Activated T-cell treated with anti-CD3 and anti-CD28 coated beads, Interleukin-2, amount 50 U/mL, for 1 hour (primary cell): ENCODE measurements at regions not wholly inside any gene's neighbourhood (a gene's known extent, or its start where the extent isn't known, plus 50 kb on each side); places are given as distances from the start of the nearest gene placed in this dataset.
"Not testable (repeated sequence)": the region's sequence is repeated elsewhere in the genome, so short reads cannot be mapped to it uniquely, and the experiment has no call there.

ENCODE experiments used
- DNase-seq: peaks from one replicate; pipeline ENCODE4 v3.0.0-alpha.2; 2020

GRCh38 chr1:59188413-59189213 lies 108.3 kb upstream of the FGGY start:
- DNase-seq: no peak

DNA sequence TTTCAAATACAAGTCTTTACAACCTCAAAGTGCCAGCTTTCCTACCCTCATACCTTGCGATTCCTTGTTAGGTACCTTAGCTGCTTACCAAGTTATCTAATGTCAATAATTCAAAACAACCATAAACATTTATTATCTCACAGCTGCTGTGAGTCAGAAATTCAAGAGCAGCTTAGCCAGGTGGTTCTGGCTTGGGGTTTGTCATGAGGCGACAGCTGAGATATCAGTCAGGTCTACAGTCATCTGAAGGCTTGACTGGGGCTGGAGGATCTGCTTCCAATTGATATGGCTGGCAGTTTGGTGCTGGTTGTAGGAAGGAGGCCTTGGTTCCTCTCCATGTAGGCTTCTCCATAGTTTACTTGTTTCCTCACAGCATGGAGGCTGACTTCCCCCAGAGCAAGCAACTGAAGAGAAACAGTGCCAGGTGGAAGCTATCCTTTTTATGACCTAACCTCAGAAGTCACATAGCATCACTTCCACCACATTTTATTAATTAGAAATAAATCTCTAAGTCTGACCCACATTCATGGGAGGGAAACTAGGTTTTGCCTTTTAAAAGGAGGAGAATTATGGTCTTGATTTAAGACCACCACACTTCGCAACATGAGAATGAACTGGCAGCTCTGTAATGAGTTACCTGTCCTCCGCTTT lies 103.3 kb upstream of the FGGY start:
- no peak for DNase-seq

GRCh38 chr1:59194621-59195020 lies 102.3 kb upstream of the FGGY start:
- DNase-seq: no peak

- DNase-seq: no peak
Observed at GRCh38 chr1:59195151-59195550, 101.7 kb upstream of the FGGY start.

DNA sequence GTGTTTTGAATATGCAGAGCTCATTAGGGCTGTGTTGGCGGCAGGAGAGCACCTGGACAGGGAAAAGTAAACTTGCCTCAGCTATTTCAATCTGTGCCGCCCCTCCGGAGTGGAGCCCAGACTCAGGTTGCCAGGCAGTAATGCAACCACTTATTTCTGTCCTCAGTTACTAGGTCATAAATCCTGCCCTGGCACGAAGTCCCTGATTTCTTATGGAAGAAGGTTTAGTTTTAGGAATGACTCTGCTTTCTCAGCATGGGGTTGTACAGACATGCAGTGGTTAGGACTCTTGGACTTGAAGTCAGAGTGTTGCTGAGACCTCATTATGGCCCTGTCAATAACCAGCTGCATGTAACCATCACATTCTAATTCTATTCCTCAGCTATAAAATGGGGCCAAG lies 98.3 kb upstream of the FGGY start:
- no peak for DNase-seq

- DNase-seq: no peak
Observed at GRCh38 chr1:59199147-59199546, 97.7 kb upstream of the FGGY start.

DNA sequence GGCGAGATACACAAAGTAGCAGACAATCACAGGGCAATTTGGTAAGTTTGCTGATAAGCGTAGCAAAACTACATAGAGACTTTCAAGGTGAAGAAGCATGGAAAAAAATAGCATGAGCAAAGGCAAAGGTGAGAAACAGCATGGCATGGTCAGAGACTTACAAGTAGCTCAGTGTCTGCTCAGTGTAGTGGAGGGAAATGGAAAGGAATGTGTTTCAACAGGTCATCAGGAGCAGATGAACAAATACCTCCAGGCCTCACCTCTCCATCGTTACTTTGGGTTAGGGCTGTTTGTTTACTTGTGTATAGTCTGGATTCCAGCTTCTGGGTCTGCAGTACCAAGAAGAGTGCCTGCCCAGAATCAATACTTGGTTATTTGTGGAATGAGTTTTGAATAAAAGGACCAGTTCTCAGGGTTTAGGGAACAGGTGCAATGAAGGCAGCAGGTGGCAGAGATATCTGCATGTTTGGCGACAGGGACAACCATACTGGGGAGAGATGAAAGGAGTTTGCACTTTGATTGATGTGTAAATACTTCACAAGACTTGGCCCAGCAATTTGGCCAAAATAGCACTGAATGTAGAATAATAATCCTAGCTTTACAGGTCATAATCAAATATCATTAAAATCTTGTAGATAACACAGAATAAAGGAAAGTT lies 97.0 kb upstream of the FGGY start:
- no peak for DNase-seq

GRCh38 chr1:59201341-59201740 lies 95.6 kb upstream of the FGGY start:
- DNase-seq: no peak

GRCh38 chr1:59202455-59202854 lies 94.4 kb upstream of the FGGY start:
- no peak for DNase-seq

- no peak for DNase-seq
Observed at GRCh38 chr1:59204001-59204400, 92.9 kb upstream of the FGGY start.

DNA sequence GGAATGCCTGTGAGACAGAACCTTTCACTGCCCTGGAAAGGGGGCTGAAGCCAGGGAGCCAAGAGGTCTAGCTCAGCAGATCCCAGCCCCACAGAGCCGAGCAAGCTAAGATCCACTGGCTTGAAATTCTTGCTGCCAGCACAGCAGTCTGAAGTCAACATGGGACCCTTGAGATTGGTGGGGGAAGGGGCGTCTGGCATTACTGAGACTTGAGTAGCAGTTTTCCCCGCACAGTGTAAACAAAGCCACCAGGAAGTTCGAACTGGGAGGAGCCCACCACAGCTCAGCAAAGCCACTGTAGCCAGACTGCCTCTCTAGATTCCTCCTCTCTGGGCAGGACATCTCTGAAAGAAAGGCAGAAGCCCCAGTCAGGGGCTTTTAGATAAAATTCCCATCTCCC lies 90.3 kb upstream of the FGGY start:
- not testable (repeated sequence) for DNase-seq

- not testable (repeated sequence) for DNase-seq
Observed at GRCh38 chr1:59210430-59210829, 86.5 kb upstream of the FGGY start.

DNA sequence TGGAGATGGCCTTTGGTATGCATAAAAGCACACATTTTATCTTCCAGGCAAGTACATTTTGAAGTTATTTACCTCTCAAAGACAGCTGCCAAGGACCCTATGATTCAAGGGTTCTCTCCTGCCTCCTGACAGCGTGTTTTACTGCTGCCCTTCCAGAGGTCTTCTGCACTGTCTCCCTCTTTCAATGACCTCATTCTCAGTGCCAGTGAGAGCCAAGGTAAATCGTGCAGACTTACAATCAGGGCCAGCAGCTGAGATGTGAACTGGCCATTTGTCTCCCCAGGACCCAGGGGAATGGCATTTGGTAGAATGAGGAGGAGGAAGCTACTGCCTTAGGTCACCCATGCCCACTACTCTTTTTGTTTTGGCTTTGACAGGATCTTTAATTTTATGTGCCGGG lies 84.2 kb upstream of the FGGY start:
- DNase-seq: no peak

DNA sequence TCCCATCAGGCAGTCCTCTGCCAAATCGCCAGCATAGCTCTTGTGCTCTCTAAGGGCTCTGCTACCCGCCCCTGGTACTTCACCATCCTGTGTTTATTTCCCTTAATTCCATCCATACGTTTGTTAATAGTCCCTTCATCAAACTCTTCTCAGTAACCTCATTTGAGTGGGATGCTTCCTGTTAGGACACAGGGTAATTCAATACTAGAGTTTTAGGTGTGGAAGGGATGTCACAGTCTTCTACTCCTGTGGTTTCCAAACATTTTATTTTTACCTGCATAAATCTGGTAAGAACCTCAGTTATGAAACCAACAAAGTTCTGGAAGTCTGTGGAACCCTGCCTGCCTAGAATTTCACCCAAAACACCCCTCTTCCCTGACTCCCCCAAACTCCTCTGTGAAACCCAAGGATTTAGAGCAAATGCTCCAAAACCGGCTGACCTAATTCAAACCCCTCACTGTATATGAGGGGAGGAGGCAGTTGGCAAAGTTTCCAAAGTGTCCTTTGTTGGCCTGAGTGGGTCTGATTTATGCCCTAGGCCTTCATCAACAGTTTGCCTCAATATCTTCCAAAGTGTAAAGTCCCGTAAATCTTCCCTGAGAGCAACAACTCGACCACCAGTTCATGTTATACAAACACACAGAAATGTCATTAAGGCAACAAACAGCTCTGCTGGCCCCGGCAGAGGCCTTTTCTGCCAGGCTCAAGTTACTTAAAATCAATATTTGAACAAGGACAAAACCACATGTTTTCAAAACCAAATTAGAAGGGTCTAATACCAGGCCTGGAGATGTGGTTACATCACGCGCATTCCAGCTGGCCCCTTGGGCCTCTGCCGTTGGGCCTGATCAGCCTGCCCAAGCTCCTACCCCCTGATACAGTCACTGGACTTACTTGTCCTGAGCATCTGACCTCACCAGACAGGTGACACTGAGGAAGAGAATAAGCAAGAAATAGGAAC lies 82.4 kb upstream of the FGGY start:
- DNase-seq: no peak

- no peak for DNase-seq
Observed at GRCh38 chr1:59215766-59216291, 81.1 kb upstream of the FGGY start.

DNA sequence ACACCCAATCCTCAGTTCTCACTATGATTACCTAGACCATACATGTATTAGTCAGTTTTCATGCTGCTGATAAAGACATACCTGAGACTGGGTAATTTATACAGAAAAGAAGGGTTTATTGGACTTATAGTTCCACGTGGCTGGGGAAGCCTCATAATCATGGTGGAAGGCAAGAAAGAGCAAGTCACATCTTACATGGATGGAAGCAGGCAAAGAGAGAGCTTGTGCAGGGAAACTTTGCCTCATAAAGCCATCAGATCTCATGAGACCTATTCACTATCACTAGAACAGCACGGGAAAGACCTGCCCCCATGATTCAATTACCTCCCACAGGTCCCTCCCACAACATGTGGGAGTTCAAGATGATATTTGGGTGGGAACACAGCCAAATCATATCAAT lies 79.5 kb upstream of the FGGY start:
- DNase-seq: not testable (repeated sequence)

DNA sequence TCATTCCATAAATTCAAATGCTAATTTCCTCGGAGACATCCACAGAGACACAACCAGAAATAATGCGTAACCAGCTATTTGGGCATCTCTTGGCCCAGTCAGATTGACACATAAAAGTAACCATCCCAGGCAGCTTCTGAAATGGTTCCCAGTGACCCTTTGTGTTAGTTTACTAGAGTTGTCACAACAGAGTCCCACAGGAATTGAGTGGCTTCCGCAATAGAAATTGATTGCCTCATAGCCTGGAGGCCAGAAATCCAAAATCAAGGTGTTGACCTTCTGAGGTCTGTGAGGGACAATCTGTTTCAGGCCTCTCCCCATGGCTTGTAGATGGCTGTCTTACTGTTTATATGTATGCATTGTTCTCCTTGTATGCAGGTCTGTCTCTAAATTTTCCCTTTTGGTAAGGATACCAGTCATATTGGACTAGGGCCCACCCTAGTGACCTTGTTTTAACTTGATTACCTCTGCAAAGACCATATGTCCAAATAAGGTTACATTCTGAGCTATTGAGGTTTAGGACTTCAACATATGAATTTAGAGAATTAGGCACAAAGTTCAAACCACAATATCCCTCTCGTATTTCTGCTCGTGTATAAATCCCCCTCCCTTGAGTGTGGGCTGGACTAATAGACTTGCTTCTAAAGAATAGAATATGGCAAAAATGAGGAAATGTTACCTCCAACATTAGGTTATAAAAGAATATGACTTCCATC lies 78.2 kb upstream of the FGGY start:
- no peak for DNase-seq

DNA sequence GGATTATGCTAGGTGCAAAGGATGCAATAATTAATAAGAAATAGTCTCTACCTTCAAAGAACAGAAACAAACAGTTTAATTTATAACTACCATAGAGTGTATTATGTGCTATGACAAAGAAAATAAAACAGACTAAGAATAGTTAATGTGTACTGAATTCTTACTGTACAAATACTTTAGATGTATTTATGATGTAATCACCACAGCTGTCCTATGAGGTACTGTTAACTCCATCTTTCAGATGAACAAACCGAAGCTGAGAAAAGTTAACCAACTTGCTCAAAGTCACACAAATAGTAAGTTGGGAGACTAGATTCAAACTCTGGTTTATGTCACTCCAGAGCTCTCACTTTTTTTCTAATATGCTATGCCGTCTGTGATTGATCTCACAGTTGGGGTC lies 77.0 kb upstream of the FGGY start:
- no peak for DNase-seq

DNA sequence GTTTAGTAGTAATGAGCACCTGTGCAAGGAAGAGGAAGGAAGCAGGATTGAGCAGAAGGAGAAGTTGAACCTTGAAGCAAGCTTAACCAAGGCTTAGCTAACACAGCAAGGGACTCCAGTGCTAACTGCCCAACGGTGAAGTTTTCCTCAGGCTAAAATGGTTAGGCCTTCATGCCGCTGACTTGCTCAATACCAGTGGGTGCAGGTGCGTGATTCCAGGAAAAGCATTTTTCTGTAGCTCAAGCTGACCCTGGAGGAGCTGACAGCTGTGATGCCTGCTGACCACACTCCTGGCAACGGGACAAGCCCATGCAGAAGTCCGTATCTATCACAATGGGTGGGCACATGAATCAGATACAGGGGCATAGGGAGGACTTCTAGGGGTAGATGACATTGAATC lies 76.5 kb upstream of the FGGY start:
- no peak for DNase-seq

DNA sequence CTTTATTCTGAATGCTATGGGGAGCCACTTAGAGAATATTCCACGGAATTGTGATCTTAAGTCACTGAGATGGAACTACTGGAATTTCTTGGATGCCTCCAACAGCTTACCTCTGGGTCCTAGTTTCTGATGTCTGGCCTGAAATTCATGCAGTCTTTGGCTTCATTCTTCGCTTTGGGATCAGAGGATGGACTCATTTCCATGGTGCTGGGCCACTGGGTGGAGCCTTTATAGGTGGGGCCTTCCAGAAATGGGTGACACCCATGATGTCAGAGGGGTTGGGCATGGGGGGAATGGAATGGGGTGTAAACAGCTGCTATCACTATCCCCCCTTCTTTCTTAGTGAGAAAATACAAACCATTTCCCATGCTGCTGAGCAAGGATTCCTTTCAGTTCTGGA lies 73.7 kb upstream of the FGGY start:
- no peak for DNase-seq

- no peak for DNase-seq
Observed at GRCh38 chr1:59223989-59224634, 72.8 kb upstream of the FGGY start.
